ENCODE measurements at regions not wholly inside any gene's neighbourhood (a gene's known extent, or its start where the extent isn't known, plus 50 kb on each side); places are given as distances from the start of the nearest gene placed in this dataset.

- no peak for DNase-seq
- 77 to 82% methylated on average over 7 to 8 of the region's 11 CpGs for WGBS, 2 donors
Observed at GRCh38 chr12:107397890-107398500, 287.6 kb upstream of the PWP1 start.

GRCh38 chr12:107399046-107399445 lies 286.6 kb upstream of the PWP1 start:
- Histone ChIP-seq H3K36me3 (no peaks in the 10 kb centered on the region), H3K27ac (peak overlapping the region in 2 of 4 donors; percentile 49 to 87), H3K27me3 (no peaks in the 10 kb centered on the region), H3K9me3 (no peaks in the 10 kb centered on the region), H3K4me3 (no peak overlapping the region), H3K4me1 (peaks cover 17 to 70% (median 27%) of the 10 kb centered on the region in 3 donors)
- TF ChIP-seq, protein P1, sequence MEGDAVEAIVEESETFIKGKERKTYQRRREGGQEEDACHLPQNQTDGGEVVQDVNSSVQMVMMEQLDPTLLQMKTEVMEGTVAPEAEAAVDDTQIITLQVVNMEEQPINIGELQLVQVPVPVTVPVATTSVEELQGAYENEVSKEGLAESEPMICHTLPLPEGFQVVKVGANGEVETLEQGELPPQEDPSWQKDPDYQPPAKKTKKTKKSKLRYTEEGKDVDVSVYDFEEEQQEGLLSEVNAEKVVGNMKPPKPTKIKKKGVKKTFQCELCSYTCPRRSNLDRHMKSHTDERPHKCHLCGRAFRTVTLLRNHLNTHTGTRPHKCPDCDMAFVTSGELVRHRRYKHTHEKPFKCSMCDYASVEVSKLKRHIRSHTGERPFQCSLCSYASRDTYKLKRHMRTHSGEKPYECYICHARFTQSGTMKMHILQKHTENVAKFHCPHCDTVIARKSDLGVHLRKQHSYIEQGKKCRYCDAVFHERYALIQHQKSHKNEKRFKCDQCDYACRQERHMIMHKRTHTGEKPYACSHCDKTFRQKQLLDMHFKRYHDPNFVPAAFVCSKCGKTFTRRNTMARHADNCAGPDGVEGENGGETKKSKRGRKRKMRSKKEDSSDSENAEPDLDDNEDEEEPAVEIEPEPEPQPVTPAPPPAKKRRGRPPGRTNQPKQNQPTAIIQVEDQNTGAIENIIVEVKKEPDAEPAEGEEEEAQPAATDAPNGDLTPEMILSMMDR (IDR thresholded peaks at IDR 0.05), result no peak
- TF ChIP-seq POLR2A (IDR thresholded peaks at IDR 0.05), result no peak
- 67 to 85% methylated on average over 3 to 5 of the region's 5 CpGs for WGBS, 2 donors
- no peak for DNase-seq
- intact Hi-C loops (cut with DNase I), result no loop called here

More at GRCh38 chr12:107397890-107398500, 287.6 kb upstream of the PWP1 start:
- Histone ChIP-seq H3K4me1 (peaks cover 17 to 80% (median 27%) of the 10 kb centered on the region in 3 donors), H3K9me3 (no peaks in the 10 kb centered on the region), H3K27me3 (no peaks in the 10 kb centered on the region), H3K27ac (peak overlapping the region; percentile 9 to 87 (median 60)), H3K4me3 (no peak overlapping the region), H3K36me3 (no peaks in the 10 kb centered on the region)
- intact Hi-C loops (cut with DNase I), result no loop called here
- TF ChIP-seq POLR2A (IDR thresholded peaks at IDR 0.05), result no peak
- TF ChIP-seq, protein P1 (IDR thresholded peaks at IDR 0.05), result no peak

GRCh38 chr12:107400686-107401447 lies 284.7 kb upstream of the PWP1 start:
- DNase-seq, result no peak
- Histone ChIP-seq H3K9me3 (no peaks in the 10 kb centered on the region), H3K27ac (no peak overlapping the region), H3K27me3 (no peaks in the 10 kb centered on the region), H3K4me3 (no peak overlapping the region), H3K4me1 (peaks cover 8 to 59% (median 15%) of the 10 kb centered on the region in 3 donors), H3K36me3 (no peaks in the 10 kb centered on the region)
- intact Hi-C loops (cut with DNase I), result loop anchor here (5.0 to 10.0 kb wide), 2 partner anchors 204 to 269 kb away; no protein-coding TSS in a partner anchor
- 63 to 66% methylated on average over 14 of the region's 14 CpGs for WGBS, 2 donors
- no peak for TF ChIP-seq POLR2A (IDR thresholded peaks at IDR 0.05)
- TF ChIP-seq, protein P1 (IDR thresholded peaks at IDR 0.05), result no peak

GRCh38 chr12:107402041-107403022 lies 283.3 kb upstream of the PWP1 start:
- no peaks in the 10 kb centered on the region for H3K36me3 ChIP-seq
- 40 to 77% methylated on average over 4 to 5 of the region's 5 CpGs for WGBS, 2 donors
- H3K9me3 ChIP-seq, result no peaks in the 10 kb centered on the region
- H3K4me3 ChIP-seq, result no peak overlapping the region
- intact Hi-C loops (cut with DNase I), result loop anchor here (5.0 to 10.0 kb wide), 2 partner anchors 202 to 270 kb away; no protein-coding TSS in a partner anchor
- TF ChIP-seq, protein P1 (IDR thresholded peaks at IDR 0.05), result peak in 5 of 6 experiments; percentile 58 to 85 (median 65)
- no peak for TF ChIP-seq POLR2A (IDR thresholded peaks at IDR 0.05)
- DNase-seq, result no peak
- no peaks in the 10 kb centered on the region for H3K27me3 ChIP-seq
- no peak overlapping the region for H3K27ac ChIP-seq
- H3K4me1 ChIP-seq, result peaks cover 8 to 44% (median 15%) of the 10 kb centered on the region in 3 donors

Data from esophagus squamous epithelium (tissue), 5 donors.